IMR-90 (cell line): ENCODE measurements at regions not wholly inside any gene's neighbourhood (a gene's known extent, or its start where the extent isn't known, plus 50 kb on each side); places are given as distances from the start of the nearest gene placed in this dataset.

ENCODE experiments used
- ATAC-seq: fragments of 200-7000 bp; cut with Tn5 transposase; 2 replicates; pipeline ENCODE4 v1.9.1; 2020; ENCODE audit warnings: low read depth, mild to moderate bottlenecking, moderate library complexity
- BruUV-seq: library from RNA; stranded (reverse); fragments of 400-500 nt; replicated peaks from 2 replicates; lab custom pipeline; 2021; lab: Mats Ljungman, UMichigan
- CTCF ChIA-PET: fragments of 300-600 bp; formaldehyde crosslinking; extraction: SDS; loops from one replicate; lab custom pipeline; 2021; ENCODE audit warnings: antibody characterized with exemption; lab: Yijun Ruan, JAX
- POLR2A ChIA-PET: fragments of 300-600 bp; sonication (Branson Sonifier 250); formaldehyde crosslinking; loops from one replicate; lab custom pipeline; 2022; ENCODE audit warnings: antibody characterized with exemption; ENCODE audit not compliant: unreplicated experiment; lab: Charles Lee
- DNase-seq: peaks from one replicate; pipeline ENCODE4 v3.0.0; 2013
- H2AFZ ChIP-seq: replicated peaks from 2 replicates; pipeline ENCODE3; 2013; ENCODE audit warnings: low read length, mild to moderate bottlenecking; ENCODE audit not compliant: poor library complexity
- H2AK5ac ChIP-seq: 2 replicates; pipeline ENCODE4 v1.6.1; 2013; ENCODE audit warnings: low read depth, low read length, inconsistent platforms
- H2AK9ac ChIP-seq: replicated peaks from 2 replicates; pipeline ENCODE3; 2013; ENCODE audit warnings: mild to moderate bottlenecking, low read depth, low read length, moderate library complexity; ENCODE audit not compliant: poor library complexity
- H2BK120ac ChIP-seq: 2 replicates; pipeline ENCODE4 v1.6.1; 2013; ENCODE audit warnings: low read depth, low read length, inconsistent platforms
- H2BK15ac ChIP-seq: 3 replicates; pipeline ENCODE4 v1.6.1; 2013; ENCODE audit warnings: low read depth, low read length, inconsistent platforms
- H2BK20ac ChIP-seq: 2 replicates; pipeline ENCODE4 v1.6.1; 2013; ENCODE audit warnings: low read depth, mild to moderate bottlenecking, inconsistent platforms, low read length, moderate library complexity
- H2BK5ac ChIP-seq: 2 replicates; pipeline ENCODE4 v1.6.1; 2013; ENCODE audit warnings: mild to moderate bottlenecking, low read depth, low read length, inconsistent platforms; ENCODE audit not compliant: poor library complexity, severe bottlenecking
- H3K14ac ChIP-seq: replicated peaks from 2 replicates; pipeline ENCODE4 v1.6.1; 2013; ENCODE audit warnings: low read depth, low read length, inconsistent platforms
- H3K18ac ChIP-seq: 2 replicates; pipeline ENCODE4 v1.6.1; 2013; ENCODE audit warnings: low read depth, low read length, control low read depth
- H3K23ac ChIP-seq: 2 replicates; pipeline ENCODE4 v1.6.1; 2013; ENCODE audit warnings: low read depth, low read length, inconsistent platforms
- H3K27ac ChIP-seq: 2 replicates; pipeline ENCODE4 v1.5.1; 2013; ENCODE audit warnings: mild to moderate bottlenecking, control low read depth, low read length; ENCODE audit not compliant: insufficient read depth
- H3K27me3 ChIP-seq: 2 replicates; pipeline ENCODE4 v1.6.1; 2013; ENCODE audit warnings: low read length; ENCODE audit not compliant: control insufficient read depth, insufficient read depth
- H3K36me3 ChIP-seq: 2 replicates; pipeline ENCODE4 v1.6.1; 2013; ENCODE audit warnings: low read length, mixed read lengths; ENCODE audit not compliant: control insufficient read depth, insufficient read depth
- H3K4ac ChIP-seq: 2 replicates; pipeline ENCODE4 v1.6.1; 2013; ENCODE audit warnings: low read depth, low read length, inconsistent platforms
- H3K4me1 ChIP-seq: 2 replicates; pipeline ENCODE4 v1.6.1; 2013; ENCODE audit warnings: low read length, mixed read lengths; ENCODE audit not compliant: control insufficient read depth, insufficient read depth
- H3K4me2 ChIP-seq: 2 replicates; pipeline ENCODE4 v1.6.1; 2013; ENCODE audit warnings: low read depth, mild to moderate bottlenecking, control low read depth, low read length, moderate library complexity
- H3K4me3 ChIP-seq: 2 replicates; pipeline ENCODE4 v1.5.1; 2013; ENCODE audit warnings: low read depth, mild to moderate bottlenecking, control low read depth, low read length, moderate library complexity; ENCODE audit not compliant: insufficient read depth
- H3K56ac ChIP-seq: 2 replicates; pipeline ENCODE4 v1.6.1; 2013; ENCODE audit warnings: low read length, inconsistent platforms; ENCODE audit not compliant: insufficient read depth; ENCODE audit errors: extremely low read depth
- H3K79me1 ChIP-seq, 2 experiments: 2 replicates each; pipeline ENCODE4 v1.6.1; 2013; ENCODE audit warnings: low read length in 2 of 2, inconsistent platforms in 1 of 2, low read depth in 1 of 2
- H3K9ac ChIP-seq: 2 replicates; pipeline ENCODE4 v1.6.1; 2013; ENCODE audit warnings: low read depth, low read length, control low read depth
- H3K9me1 ChIP-seq: 2 replicates; pipeline ENCODE4 v1.6.1; 2013; ENCODE audit warnings: low read length, inconsistent platforms; ENCODE audit not compliant: insufficient read depth
- H3K9me3 ChIP-seq: 2 replicates; pipeline ENCODE4 v1.6.1; 2013; ENCODE audit warnings: low read length; ENCODE audit not compliant: control insufficient read depth, insufficient read depth
- H4K20me1 ChIP-seq: 2 replicates; pipeline ENCODE4 v1.6.1; 2013; ENCODE audit warnings: low read length, inconsistent platforms; ENCODE audit not compliant: insufficient read depth
- H4K5ac ChIP-seq: 2 replicates; pipeline ENCODE4 v1.6.1; 2013; ENCODE audit warnings: mild to moderate bottlenecking, low read depth, low read length, control low read depth
- H4K8ac ChIP-seq, 2 experiments: 2 replicates each; pipeline ENCODE4 v1.6.1; 2013; ENCODE audit warnings: low read depth in 2 of 2, low read length in 2 of 2, control low read depth in 1 of 2, inconsistent platforms in 1 of 2
- H4K91ac ChIP-seq: 2 replicates; pipeline ENCODE4 v1.6.1; 2013; ENCODE audit warnings: low read depth, low read length, inconsistent platforms; ENCODE audit not compliant: insufficient read depth
- POLR2A ChIP-seq: IDR thresholded peaks from 2 replicates; pipeline ENCODE4 v1.6.1; 2012; ENCODE audit warnings: mild to moderate bottlenecking, low read depth, low read length
- WGBS, 2 experiments: methylation state at CpG; one replicate each; pipeline versions ENCODE4 v1.1.5 to v1.1.7; 2013; ENCODE audit warnings: missing lambda C conversion rate in 2 of 2; ENCODE audit not compliant: insufficient read length in 1 of 2; ENCODE audit errors: extremely low coverage in 2 of 2; 5-methylcytosine and 5-hydroxymethylcytosine counted together
- dilution Hi-C: fragments of 300-500 bp; cut with HindIII; formaldehyde crosslinking; loops from one replicate; pipeline ENCODE4 v1.14.3; 2018; ENCODE audit warnings: low sequenced_read_pairs; ENCODE audit not compliant: unreplicated experiment
- in situ Hi-C: fragments of 300-500 bp; cut with MboI; formaldehyde crosslinking; loops from 3 replicates; pipeline ENCODE4 v1.14.3; 2019; ENCODE audit warnings: low sequenced_read_pairs, inconsistent platforms, mixed read lengths
- intact Hi-C: fragments of 100-400 bp; cut with micrococcal nuclease; formaldehyde crosslinking; loops from 2 replicates; pipeline ENCODE4 v1.10.0; 2022

GRCh38 chr6:166714187-166714510, 87.1 kb upstream of the RPS6KA2 start:
- no peak for ATAC-seq
- no peaks in the 10 kb centered on the region for H3K36me3 ChIP-seq

More at GRCh38 chr6:166714187-166714510, 87.1 kb upstream of the RPS6KA2 start:
- H3K27me3 ChIP-seq, result peaks cover 23% of the 10 kb centered on the region
- H2AK5ac ChIP-seq, result no peak overlapping the region
- no peak overlapping the region for H3K4ac ChIP-seq
- dilution Hi-C loops (no loop called here), in situ Hi-C loops (no loop called here), intact Hi-C loops (no loop called here)
- H2BK120ac ChIP-seq, result no peak overlapping the region
- no peak overlapping the region for H3K4me2 ChIP-seq
- no peak overlapping the region for H2AFZ ChIP-seq
- no peak overlapping the region for H3K56ac ChIP-seq
- no peak for DNase-seq
- ChIA-PET CTCF (no interaction called here), POLR2A (no interaction called here)
- H3K23ac ChIP-seq, result no peak overlapping the region
- no peaks in the 10 kb centered on the region for H3K79me1 ChIP-seq
- H4K5ac ChIP-seq, result no peak overlapping the region
- H2AK9ac ChIP-seq, result no peak overlapping the region
- no peak overlapping the region for H4K8ac ChIP-seq
- no peak overlapping the region for H3K27ac ChIP-seq
- H2BK5ac ChIP-seq, result no peak overlapping the region
- H4K91ac ChIP-seq, result no peak overlapping the region
- no TSS peak for BruUV-seq
- H3K4me3 ChIP-seq, result no peak overlapping the region
- no CpG with 5 or more reads among the region's 2 CpGs for WGBS, 2 experiments
- H3K9me3 ChIP-seq, result no peaks in the 10 kb centered on the region
- no peak overlapping the region for H2BK15ac ChIP-seq
- H2BK20ac ChIP-seq, result no peak overlapping the region
- no peak overlapping the region for H3K18ac ChIP-seq
- no peak overlapping the region for H3K14ac ChIP-seq
- no peaks in the 10 kb centered on the region for H4K20me1 ChIP-seq
- no peaks in the 10 kb centered on the region for H3K4me1 ChIP-seq
- H3K9me1 ChIP-seq, result no peaks in the 10 kb centered on the region
- no peak overlapping the region for H3K9ac ChIP-seq
- TF ChIP-seq POLR2A, result no peak
